ENCODE measurements at regions not wholly inside any gene's neighbourhood (a gene's known extent, or its start where the extent isn't known, plus 50 kb on each side); places are given as distances from the start of the nearest gene placed in this dataset.
A peak's percentile ranks its signal among the peaks of the same experiment; 100 is the strongest.

DNA sequence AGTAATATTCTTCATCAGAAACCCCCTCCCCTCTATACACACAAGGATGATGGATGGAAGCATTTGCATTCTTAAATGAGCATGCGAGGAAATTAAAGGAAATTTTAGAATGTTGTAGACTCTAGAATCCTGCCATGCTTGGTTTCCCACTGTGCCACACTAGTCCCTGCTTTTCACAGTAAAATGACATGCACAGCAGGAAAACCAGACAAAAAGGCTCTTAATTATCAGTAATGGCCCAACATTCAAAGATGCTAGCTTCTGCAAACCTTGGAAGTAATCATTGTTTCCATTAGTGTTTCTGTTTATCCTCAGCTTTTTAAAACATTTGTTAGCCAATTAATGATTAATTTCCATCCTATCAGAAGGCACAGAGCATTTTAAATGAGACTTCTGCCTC lies 255.8 kb downstream of the SLCO4C1 start:
- Histone ChIP-seq H3F3A (replicated peaks; ENCODE audit: low read depth) (no peaks in the 10 kb centered on the region), H3K9me2 (ENCODE audit: insufficient read depth) (no peaks in the 10 kb centered on the region), H3K4me3 (peak overlapping the region; percentile 9; the same call in 1 of the 2 replicates), H3K4me1 (ENCODE audit: insufficient read depth) (peaks cover 22% of the 10 kb centered on the region), H3K36me3 (ENCODE audit: insufficient read depth) (no peaks in the 10 kb centered on the region), H3K4me2 (peak overlapping the region; percentile 40), H2AFZ (no peak overlapping the region), H3K27ac (ENCODE audit: low read depth) (no peak overlapping the region), H3K27me3 (ENCODE audit: insufficient read depth) (no peaks in the 10 kb centered on the region), H4K20me1 (replicated peaks; ENCODE audit: insufficient read depth) (no peaks in the 10 kb centered on the region), H3K79me2 (replicated peaks; ENCODE audit: insufficient read depth) (no peaks in the 10 kb centered on the region)
- Mint-ChIP-seq H3K36me3 (ENCODE audit: low read depth) (no peaks in the 10 kb centered on the region), H3K27ac (no peak overlapping the region; the same call in 1 of the 2 replicates), H3K4me3 (no peak overlapping the region), H3K4me1 (peaks cover 18% of the 10 kb centered on the region), H3K9me3 (no peaks in the 10 kb centered on the region), H3K27me3 (ENCODE audit: insufficient read depth, low read depth, poor library complexity) (peaks cover 2% of the 10 kb centered on the region)
- ATAC-seq, result no peak
- TF ChIP-seq CREB1 (CRISPR knock-in tag; IDR thresholded peaks at IDR 0.05; ENCODE audit: low read depth), result no peak
- TF ChIP-seq, protein P1, sequence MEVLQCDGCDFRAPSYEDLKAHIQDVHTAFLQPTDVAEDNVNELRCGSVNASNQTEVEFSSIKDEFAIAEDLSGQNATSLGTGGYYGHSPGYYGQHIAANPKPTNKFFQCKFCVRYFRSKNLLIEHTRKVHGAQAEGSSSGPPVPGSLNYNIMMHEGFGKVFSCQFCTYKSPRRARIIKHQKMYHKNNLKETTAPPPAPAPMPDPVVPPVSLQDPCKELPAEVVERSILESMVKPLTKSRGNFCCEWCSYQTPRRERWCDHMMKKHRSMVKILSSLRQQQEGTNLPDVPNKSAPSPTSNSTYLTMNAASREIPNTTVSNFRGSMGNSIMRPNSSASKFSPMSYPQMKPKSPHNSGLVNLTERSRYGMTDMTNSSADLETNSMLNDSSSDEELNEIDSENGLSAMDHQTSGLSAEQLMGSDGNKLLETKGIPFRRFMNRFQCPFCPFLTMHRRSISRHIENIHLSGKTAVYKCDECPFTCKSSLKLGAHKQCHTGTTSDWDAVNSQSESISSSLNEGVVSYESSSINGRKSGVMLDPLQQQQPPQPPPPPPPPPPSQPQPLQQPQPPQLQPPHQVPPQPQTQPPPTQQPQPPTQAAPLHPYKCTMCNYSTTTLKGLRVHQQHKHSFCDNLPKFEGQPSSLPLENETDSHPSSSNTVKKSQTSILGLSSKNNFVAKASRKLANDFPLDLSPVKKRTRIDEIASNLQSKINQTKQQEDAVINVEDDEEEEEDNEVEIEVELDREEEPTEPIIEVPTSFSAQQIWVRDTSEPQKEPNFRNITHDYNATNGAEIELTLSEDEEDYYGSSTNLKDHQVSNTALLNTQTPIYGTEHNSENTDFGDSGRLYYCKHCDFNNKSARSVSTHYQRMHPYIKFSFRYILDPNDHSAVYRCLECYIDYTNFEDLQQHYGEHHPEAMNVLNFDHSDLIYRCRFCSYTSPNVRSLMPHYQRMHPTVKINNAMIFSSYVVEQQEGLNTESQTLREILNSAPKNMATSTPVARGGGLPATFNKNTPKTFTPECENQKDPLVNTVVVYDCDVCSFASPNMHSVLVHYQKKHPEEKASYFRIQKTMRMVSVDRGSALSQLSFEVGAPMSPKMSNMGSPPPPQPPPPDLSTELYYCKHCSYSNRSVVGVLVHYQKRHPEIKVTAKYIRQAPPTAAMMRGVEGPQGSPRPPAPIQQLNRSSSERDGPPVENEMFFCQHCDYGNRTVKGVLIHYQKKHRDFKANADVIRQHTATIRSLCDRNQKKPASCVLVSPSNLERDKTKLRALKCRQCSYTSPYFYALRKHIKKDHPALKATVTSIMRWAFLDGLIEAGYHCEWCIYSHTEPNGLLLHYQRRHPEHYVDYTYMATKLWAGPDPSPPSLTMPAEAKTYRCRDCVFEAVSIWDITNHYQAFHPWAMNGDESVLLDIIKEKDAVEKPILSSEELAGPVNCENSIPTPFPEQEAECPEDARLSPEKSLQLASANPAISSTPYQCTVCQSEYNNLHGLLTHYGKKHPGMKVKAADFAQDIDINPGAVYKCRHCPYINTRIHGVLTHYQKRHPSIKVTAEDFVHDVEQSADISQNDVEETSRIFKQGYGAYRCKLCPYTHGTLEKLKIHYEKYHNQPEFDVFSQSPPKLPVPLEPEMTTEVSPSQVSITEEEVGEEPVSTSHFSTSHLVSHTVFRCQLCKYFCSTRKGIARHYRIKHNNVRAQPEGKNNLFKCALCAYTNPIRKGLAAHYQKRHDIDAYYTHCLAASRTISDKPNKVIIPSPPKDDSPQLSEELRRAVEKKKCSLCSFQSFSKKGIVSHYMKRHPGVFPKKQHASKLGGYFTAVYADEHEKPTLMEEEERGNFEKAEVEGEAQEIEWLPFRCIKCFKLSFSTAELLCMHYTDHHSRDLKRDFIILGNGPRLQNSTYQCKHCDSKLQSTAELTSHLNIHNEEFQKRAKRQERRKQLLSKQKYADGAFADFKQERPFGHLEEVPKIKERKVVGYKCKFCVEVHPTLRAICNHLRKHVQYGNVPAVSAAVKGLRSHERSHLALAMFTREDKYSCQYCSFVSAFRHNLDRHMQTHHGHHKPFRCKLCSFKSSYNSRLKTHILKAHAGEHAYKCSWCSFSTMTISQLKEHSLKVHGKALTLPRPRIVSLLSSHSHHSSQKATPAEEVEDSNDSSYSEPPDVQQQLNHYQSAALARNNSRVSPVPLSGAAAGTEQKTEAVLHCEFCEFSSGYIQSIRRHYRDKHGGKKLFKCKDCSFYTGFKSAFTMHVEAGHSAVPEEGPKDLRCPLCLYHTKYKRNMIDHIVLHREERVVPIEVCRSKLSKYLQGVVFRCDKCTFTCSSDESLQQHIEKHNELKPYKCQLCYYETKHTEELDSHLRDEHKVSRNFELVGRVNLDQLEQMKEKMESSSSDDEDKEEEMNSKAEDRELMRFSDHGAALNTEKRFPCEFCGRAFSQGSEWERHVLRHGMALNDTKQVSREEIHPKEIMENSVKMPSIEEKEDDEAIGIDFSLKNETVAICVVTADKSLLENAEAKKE (CRISPR knock-in tag; IDR thresholded peaks at IDR 0.05), result no peak
- no peak for TF ChIP-seq ZNF331 (CRISPR knock-in tag; IDR thresholded peaks at IDR 0.05; ENCODE audit: low read depth)
- TF ChIP-seq, protein P2, sequence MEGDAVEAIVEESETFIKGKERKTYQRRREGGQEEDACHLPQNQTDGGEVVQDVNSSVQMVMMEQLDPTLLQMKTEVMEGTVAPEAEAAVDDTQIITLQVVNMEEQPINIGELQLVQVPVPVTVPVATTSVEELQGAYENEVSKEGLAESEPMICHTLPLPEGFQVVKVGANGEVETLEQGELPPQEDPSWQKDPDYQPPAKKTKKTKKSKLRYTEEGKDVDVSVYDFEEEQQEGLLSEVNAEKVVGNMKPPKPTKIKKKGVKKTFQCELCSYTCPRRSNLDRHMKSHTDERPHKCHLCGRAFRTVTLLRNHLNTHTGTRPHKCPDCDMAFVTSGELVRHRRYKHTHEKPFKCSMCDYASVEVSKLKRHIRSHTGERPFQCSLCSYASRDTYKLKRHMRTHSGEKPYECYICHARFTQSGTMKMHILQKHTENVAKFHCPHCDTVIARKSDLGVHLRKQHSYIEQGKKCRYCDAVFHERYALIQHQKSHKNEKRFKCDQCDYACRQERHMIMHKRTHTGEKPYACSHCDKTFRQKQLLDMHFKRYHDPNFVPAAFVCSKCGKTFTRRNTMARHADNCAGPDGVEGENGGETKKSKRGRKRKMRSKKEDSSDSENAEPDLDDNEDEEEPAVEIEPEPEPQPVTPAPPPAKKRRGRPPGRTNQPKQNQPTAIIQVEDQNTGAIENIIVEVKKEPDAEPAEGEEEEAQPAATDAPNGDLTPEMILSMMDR (conservative IDR thresholded peaks at IDR 0.05; ENCODE audit: low read depth in 2 of 2), result no peak
- TF ChIP-seq ZNF114 (CRISPR knock-in tag; IDR thresholded peaks at IDR 0.05), result no peak
- TF ChIP-seq, protein P3, sequence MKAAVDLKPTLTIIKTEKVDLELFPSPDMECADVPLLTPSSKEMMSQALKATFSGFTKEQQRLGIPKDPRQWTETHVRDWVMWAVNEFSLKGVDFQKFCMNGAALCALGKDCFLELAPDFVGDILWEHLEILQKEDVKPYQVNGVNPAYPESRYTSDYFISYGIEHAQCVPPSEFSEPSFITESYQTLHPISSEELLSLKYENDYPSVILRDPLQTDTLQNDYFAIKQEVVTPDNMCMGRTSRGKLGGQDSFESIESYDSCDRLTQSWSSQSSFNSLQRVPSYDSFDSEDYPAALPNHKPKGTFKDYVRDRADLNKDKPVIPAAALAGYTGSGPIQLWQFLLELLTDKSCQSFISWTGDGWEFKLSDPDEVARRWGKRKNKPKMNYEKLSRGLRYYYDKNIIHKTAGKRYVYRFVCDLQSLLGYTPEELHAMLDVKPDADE (IDR thresholded peaks at IDR 0.05), result no peak
- TF ChIP-seq, protein P4, sequence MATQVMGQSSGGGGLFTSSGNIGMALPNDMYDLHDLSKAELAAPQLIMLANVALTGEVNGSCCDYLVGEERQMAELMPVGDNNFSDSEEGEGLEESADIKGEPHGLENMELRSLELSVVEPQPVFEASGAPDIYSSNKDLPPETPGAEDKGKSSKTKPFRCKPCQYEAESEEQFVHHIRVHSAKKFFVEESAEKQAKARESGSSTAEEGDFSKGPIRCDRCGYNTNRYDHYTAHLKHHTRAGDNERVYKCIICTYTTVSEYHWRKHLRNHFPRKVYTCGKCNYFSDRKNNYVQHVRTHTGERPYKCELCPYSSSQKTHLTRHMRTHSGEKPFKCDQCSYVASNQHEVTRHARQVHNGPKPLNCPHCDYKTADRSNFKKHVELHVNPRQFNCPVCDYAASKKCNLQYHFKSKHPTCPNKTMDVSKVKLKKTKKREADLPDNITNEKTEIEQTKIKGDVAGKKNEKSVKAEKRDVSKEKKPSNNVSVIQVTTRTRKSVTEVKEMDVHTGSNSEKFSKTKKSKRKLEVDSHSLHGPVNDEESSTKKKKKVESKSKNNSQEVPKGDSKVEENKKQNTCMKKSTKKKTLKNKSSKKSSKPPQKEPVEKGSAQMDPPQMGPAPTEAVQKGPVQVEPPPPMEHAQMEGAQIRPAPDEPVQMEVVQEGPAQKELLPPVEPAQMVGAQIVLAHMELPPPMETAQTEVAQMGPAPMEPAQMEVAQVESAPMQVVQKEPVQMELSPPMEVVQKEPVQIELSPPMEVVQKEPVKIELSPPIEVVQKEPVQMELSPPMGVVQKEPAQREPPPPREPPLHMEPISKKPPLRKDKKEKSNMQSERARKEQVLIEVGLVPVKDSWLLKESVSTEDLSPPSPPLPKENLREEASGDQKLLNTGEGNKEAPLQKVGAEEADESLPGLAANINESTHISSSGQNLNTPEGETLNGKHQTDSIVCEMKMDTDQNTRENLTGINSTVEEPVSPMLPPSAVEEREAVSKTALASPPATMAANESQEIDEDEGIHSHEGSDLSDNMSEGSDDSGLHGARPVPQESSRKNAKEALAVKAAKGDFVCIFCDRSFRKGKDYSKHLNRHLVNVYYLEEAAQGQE (IDR thresholded peaks at IDR 0.05; ENCODE audit: unreplicated experiment), result no peak
- no peak for TF ChIP-seq STAT1 (IDR thresholded peaks at IDR 0.05; ENCODE audit: unreplicated experiment)
- TF ChIP-seq JUNB (IDR thresholded peaks at IDR 0.05; ENCODE audit: unreplicated experiment), result no peak
- no peak for DNase-seq (ENCODE audit: low spot score)
